NCI-H2227 (cell line): ENCODE measurements at regions not wholly inside any gene's neighbourhood (a gene's known extent, or its start where the extent isn't known, plus 50 kb on each side); places are given as distances from the start of the nearest gene placed in this dataset.

Experiments
- DNase-seq: peaks from one replicate; lab custom pipeline; 2025; ENCODE audit not compliant: unreplicated experiment; lab: John Stamatoyannopoulos, UW

DNA sequence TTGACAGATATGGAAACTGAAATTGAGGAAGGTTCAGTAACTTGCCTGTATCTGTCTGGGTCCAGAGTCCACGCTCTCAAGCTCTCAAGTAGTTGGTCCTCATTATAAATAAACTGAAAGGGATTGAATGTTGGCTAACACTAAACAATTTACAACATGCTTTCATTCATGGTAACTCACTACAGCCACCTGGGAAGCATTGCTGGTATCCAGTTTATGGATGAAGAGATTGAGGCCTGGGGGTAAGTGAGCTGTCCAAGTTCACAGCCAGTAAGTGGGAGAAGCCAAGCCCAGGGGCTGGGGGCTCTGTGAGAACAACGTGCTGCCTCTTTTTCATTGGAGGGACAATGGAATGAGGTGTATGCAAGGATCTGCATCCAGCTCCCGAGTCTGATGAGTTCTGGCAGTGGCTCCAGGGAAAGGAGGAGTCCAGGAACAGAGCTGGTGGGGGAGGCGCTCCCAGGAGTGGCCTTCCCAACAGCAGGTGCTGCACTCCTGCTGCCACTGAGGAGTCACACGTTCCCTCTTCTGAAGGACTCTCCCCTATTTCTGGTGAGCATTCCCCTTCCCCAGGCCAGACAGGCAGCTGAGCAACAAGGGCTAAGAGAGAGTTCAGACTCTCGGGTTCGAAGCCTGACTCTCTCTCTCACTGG is 175.8 kb downstream of the CSNK2A3 start:
- DNase-seq = no peak

DNA sequence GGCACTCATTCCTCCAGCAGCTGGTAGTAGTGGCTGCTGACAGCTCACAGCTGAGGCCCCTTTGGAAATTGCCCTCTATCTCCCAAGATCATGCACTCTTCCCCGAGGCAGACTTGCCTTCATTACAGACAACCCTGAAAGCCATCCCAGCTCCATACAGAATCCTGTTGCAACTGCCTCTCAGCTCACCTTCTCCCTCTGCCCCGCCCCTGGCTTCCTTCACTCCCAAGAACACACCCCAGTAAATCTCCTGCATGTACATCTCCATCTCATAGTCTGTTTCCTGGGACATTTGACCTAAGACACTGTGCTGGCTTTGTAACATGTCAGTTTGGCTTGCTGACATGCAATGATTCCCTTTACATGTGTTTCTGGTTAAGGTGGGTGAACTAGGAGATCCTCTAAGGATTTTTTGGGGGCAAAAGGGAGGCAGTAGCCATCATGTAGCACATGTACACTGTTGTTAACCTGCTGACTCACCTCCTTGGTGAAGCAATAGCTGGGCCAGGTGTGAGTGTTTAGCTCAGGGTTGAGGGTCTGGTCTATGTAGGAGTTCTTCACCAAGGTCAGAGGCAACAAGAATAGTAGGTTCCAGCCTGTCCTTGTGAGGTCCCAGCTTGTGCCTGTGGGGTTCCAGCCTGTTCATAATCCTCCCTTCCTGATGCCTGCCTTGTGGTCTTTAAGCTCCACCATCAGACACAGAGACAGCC is 179.6 kb downstream of the CSNK2A3 start:
- DNase-seq = no peak

DNA sequence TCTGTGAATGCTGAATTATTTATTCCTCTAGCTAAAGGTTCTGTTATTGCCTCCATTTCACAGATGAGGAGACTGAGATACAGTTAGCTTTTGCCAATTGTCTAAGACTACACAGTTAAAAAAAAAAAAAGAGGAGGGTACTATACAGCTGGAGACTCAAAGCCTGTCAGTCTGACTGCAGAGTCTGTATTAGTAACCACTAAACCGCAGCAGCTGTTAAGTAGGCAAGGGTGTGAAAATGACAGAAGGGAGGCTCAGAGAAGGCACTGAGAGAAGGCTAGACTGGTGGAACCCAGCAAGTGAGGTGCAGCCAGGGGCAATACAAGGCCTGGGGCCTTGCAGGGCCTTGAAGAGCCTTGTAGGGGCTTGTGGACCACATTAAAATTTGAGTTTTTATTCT is 181.2 kb downstream of the CSNK2A3 start:
- no peak for DNase-seq

DNA sequence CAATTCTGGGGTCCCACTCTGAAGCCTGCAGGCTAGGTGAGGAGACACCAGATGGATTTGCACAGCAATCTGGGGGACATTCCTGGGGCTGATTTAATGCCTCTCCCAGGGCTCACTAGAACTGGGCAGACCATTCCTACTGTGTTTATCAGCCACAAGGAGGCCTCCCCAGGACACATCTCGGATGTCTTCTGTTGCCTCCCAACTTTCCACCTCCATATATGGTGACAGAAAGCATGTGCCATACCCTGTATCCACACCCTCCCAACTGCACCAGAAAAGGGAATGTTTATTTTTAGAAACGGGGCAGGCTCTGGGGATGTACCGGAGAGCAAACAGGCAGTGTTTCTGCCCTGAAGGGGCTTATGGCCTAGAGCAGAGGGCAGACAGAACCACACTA is 181.8 kb downstream of the CSNK2A3 start:
- DNase-seq = no peak

DNA sequence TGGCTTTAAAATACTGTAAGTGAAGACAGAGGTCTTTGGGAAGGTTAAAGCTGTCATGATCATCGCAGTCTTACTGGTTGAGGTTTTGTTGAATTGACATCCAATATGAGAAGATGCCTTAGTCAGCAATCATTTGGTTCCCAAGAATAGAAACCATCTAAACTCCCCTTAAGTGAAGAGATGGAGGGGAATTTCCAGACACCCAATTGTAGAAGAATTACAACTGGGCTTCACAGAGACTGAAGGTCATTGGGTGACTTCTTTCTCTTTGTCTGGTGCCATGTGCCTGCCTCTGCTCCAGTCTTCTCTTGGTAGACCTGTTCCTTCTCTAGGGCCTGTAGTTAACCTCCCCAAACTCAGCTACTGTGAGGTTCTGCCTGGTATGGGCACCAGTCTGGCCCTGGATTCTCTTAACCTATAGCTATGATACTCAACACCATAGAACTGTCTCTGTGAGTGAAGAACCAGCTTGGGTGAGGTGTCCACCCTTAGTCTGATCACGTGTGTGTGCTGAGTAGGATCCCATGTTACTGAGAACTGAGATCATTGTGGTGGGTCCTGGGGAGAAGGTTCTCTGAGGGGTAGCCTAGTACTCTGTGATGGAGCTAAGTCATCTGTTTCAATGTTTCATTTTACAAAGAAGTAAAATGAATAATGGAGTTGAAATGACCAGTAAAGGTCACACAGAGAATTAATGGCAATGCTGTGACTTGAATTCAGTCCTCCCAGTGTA is 182.5 kb downstream of the CSNK2A3 start:
- DNase-seq = no peak

DNA sequence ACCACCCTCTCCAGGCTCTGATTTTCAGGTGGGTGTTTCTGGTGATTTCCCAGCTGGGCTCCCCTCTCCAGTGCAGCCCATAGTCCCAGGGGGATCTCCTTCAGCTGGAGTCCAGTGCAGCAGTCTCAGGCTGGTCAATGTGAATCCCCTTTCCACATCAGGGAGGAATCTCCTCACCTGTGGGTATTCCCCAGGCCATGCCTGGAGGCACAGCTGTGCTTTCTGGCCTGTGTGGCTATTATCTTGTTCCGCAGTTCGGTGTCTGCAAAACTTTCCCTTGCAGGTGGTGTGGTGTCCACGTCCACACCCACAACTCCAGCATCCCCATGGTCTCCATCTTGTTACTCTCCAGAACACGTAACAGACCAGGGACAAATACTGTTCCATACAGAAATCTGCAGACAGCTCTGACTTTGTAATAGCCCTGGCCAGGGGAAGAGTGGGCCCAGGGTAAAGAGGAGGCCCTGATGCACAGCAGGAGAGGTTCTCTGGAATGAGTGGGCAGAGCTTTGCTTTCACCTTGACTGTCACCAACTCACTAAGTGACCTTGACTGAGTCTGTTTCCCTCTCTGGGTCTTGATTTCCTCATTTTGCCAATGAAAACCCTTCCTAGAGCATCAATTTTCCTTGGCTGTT is 183.2 kb downstream of the CSNK2A3 start:
- no peak for DNase-seq

DNA sequence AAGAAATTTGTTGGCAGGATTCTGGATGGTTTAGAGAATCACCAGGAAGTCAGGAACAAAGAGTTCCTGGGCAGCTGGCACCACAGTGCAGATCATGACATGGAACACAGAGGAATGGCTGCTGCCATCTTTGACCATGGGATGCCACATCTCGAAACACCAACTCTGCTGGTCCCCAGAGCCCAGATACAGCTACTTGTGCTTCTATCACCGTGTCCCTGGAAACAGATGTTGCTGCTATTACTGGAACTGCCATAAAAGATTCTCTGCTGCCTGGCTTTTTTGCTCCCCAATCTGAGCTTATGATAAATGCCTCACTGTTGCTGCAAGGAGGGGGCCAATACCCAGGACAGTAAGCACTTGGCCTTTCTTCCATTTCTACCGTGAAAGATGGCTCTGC is 185.2 kb downstream of the CSNK2A3 start:
- DNase-seq = no peak

DNA sequence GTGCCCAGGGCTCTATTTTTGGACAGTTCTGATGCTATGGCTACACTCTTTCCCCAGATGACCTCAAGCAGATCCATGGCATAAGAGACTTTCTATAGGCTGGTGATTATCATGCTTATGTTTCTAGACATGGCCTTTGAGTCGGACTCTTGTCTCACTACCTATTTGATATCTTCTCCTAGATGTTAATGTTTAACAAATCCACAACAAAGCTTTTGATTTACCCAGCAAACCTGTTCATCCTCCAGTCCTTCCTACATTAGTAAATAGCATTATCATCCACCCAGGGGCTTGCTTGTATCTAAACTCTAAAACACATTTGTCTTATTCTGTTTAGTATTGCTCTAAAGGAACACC is 188.7 kb downstream of the CSNK2A3 start:
- DNase-seq = no peak

DNA sequence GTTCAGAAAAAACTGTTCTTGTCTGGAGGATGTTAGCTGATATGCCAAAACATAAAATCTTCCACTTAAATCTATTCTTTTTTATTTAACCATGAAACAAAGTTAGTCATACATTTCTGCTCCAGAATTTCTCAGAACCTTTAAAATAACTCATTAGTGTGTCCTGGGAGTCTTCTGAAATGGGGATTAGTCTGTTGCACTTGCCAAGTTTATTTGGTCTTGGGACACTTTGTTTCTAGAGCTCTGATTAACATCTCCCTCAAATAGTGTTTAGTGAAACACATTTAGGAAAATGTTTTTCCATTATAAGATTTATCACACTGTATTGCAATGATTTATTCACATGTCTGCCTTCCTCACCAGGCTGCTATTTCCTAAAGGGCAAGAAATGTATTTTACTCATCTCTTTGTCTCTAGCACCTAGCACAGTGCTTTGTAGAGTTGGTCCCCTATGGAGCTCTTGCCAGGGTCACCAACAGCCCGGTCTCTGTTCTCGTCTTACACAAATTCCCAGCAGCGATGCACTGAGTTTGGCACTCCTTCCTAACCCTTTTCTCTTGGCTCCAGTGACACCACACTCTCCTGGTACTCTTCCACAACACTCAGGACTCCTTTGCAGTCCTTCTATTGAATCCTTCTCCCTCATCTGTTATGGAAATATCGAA is 189.2 kb downstream of the CSNK2A3 start:
- no peak for DNase-seq

DNA sequence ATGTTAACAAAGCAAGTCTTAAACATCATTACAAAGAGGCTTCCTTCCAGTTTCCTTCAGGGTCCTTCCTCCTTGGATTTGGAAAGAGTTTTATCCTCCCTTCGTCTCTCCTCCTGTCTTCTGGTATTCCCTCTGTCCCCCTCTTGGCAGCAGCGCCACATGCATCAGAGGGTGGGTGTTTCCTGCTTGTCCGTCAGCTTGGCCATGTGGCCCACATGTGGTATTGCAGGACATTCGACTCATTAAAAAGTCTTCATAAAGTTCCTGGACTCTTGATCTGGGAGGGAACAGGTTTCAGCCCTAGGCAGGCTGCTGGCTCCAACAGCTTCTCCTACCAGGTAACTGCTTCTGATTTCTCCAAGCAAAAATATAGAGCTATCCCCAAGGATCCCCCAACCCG is 189.8 kb downstream of the CSNK2A3 start:
- no peak for DNase-seq

DNA sequence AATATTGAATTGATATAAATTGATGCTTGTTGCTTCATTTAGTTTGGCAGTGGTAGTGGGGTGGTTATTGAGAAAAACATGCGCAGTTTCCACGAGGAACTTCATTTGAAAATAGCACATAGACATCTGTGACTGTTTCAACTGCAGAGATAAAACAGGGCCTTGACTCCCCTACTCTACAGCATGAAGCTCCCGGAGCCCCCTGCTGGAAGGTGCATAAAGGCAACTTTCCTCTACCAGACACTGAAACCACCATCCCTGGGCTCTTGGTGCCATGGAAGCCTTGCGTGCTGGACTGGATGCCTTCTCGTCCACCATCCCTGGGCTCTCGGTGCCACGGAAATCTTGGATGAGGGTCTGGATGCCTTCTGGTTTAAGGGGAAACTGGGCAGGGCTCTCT is 195.9 kb downstream of the CSNK2A3 start:
- peak; percentile 21 for DNase-seq

DNA sequence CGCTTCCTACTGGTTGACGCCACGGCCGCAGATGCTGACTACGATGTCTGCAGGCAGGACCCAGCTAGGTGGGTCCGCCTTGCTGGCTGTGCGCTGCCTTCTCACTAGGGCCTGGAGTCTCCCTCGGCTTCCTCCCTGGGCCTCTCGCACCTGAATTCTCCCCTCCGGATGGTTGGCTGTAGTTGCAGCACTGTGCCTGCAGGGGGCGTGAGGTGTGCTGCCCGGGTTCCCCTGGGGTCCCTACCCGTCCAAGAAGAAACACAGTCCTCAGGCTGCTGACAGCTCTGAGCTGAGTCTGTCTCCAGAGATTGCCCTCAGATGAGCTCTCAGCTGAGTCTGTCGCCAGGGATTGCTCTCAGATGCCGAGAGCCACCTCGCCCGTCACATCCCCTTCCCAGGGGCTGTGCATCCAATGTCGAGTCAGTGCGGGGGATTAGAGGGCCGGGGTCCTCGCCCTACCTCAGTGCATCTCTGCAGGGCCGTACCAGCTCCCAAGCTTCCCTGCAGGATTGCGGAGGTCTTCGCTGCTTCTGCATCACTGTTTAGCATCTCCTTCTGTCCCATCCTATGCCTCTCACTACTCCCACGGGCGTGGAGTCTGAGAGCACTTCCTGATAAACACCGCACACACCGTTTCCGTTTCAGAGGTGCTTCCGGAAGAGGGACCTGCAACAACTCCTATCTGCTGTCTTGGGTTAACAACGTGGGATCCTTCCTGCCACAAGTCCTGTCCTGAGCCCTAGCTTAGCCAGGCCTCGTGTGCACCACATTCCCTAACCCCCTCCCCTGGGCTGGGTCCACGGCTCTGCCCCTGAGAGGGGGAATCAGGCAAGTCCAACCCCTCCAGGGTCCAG is 196.9 kb downstream of the CSNK2A3 start:
- DNase-seq = no peak

DNA sequence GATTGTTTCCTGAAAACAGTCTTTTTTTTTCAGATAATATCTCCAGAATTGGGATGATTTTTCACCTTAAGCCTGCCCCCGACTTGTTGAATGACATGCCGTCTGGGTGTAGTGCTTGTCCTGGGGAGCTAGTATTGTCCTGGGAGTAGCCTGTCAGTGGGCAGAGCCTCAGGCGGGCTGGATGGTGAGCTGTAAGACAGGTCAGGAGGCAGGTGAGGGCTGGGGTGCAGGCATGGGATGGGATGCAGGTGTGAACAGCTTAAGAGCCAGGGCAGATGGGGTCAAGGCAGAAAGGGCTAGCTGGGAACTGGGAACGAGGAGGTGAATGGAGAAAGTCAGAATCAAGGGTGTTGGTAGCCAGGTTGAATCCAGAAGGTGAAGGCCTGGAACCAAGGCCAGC is 200.2 kb downstream of the CSNK2A3 start:
- no peak for DNase-seq

DNA sequence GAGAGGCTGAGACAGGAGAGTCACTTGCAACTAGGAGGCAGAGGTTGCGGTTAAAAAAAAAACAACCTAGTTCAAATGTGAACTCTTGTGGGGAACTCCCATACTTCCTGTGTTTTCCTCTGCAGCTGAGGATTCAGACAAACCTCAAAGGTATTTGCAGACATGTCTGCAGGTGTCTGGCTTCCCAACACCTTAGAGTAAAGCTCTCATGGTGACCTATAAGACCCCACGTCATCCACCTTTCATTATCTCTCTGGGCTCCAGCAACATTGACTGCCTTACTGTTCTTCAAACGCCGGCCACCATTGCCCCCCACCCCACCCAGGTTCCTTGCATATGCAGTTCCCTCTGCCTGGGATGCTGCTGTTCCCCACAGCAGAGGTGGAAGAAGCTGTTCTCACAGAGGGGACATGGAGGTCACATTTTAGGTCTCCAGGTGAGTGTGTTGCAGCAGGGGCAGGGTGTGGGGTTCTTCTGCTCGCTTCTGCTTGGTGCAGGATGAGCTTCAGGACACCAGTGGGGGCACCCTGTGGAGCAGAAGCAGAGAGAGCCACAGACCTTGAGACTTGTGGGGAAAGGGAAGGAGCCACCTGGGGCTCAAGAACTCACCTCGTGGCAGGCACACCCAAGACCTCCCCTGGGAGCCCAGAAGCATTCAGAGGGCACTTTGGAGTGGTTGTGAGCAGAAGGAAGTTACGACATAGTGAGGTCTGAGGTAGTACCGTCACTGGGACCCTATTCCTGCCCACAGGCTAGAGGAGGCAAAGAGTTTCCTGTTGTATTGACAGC is 203.2 kb downstream of the CSNK2A3 start:
- no peak for DNase-seq

DNA sequence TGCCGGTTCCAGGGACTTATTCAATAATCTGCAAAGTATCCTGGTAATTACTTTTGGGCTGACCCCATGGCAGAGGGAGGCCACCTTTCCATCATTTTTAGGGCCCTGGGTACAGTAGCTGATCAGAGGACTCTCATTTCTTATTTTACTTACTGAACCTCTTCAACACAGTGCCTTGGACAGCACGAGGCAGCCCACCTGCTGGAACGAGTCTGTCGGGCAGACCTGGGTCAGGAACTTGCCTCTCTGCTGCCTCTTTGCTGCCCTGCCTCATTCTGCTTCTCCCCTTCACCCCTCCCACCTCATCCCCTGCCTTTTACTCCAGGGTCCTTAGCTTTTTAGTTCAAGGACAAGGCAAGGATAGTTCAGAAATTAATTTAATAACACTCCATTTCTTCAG is 204.5 kb downstream of the CSNK2A3 start:
- no peak for DNase-seq

DNA sequence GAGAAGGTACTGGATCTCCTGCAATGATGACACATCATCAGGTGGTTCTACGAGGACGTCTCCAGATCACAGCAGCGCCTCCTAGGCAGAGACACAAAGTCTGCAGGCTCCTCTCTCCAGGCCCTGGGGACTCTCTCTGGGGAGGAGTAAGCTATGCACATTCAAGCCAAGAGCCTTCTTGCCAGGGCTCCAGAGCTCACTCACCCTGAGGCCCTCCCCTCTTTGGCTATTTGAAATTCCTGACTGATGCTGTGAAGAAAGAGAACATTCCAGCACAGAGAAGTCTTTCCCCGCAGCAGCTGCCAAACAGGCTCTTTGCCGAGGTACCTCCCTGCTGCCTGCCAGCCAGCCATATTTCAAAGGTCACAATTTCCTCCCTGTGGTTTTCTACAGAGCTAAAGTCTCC is 204.9 kb downstream of the CSNK2A3 start:
- DNase-seq = no peak

DNA sequence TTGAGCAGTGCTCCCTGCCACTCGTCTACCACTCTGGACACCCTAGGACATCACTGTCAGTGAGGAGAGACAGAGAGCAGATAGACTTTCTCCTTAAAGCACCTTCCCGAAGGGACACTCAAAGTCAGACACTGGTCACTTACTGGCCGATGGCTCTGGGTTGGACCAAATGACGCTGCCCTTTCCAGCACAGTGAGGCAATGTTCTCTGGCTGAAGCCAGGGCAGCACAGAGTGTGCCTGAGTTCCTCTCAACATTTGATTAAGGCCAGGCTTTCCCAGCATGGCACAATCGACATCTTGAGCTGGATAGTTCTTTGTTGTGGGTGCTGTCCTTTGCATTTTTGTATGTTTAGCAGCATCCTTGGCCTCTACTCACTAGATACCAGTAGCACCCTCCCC is 206.2 kb downstream of the CSNK2A3 start:
- DNase-seq = no peak

DNA sequence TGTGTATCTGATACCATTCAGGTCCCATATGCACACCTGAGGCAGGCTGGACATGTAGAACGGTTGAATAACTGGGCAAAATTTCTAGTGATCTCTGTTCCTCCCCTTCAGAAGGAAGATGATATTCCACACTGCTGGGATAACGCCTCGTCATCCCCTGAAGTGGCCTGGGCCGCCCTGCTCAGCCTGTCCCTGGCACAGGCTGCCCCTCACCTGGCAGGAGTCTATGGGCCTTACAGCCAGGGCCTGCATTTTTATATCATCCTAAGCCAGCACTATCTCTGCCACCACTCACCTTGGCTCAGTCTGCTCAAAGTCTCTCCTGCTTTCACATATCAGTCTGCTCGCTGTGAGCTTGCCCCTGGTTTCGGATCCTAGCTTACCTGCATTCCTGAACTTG is 209.2 kb downstream of the CSNK2A3 start:
- no peak for DNase-seq

DNA sequence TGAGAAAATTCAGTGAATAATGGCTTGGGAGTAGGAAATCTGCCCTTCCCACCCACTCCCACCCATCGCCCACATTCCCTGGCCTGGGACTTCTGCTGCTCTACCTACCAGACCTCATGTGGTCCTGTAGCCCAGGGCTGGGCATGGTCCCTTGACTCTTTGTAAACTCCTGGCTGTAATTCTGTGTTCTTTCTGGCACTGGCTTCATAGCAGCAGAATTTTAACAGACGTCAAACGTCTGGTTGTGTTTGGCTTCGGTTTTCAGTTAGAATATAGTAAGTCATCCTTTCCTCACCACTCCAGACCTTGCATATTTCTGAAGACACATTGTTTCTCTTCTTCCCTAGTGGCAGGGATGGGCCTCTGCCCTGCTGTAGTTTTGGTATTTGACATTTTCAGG is 210.6 kb downstream of the CSNK2A3 start:
- no peak for DNase-seq

DNA sequence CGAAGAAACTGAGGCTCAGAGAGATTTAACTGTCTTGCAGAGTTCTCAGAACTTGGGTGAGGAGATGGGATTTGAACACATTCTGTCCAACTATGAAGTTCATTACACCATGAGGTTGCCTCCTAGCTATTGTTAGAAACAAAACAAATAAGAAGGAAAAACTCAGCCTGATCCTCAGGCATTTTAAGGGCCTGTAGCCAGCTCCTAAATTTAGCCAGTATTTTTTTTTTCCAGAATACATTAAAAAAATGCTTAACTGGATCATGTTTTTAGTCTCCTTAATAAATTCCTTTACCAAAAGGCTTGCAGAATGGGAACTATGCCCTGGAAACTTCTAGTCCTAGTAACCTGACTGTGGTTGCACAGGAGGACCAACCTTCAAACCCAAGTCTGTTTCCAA is 212.0 kb downstream of the CSNK2A3 start:
- no peak for DNase-seq
